Pancreas (tissue), 10 donors: ENCODE measurements at regions not wholly inside any gene's neighbourhood (a gene's known extent, or its start where the extent isn't known, plus 50 kb on each side); places are given as distances from the start of the nearest gene placed in this dataset.

Experiments used
- ATAC-seq, 4 donors: fragments of 200-7000 bp; cut with Tn5 transposase; one replicate each; pipeline versions ENCODE4 v1.8.0 to v1.9.1; 2020; ENCODE audit warnings: mild to moderate bottlenecking in 4 of 4, moderate library complexity in 4 of 4
- DNase-seq, 6 donors: peaks; one replicate each; pipeline ENCODE4 v3.0.0-alpha.2; 2020
- FAIRE-seq: peaks from 2 replicates; lab custom pipeline; 2012; peaks lifted over from hg19 to GRCh38; lab: Jason Lieb, UNC
- H3K27ac ChIP-seq, 4 donors: fragments of 200-600 bp; sonication (generic); 1 replicate in 3 of 4; 2 replicates in 1 of 4; pipeline versions ENCODE4 v1.5.0 to v1.8.0; 2020
- H3K27me3 ChIP-seq, 4 donors: fragments of 200-600 bp; one replicate each; pipeline ENCODE4 v1.8.0; 2021
- H3K36me3 ChIP-seq, 3 donors: fragments of 200-600 bp; sonication (generic) in 1 of 3; one replicate each; pipeline versions ENCODE4 v1.5.0 to v1.8.0; 2020 to 2021
- H3K4me1 ChIP-seq, 3 donors: fragments of 200-600 bp; one replicate each; pipeline ENCODE4 v1.8.0; 2021
- H3K4me3 ChIP-seq, 4 donors: fragments of 200-600 bp; sonication (generic) in 2 of 4; one replicate each; pipeline versions ENCODE4 v1.5.0 to v1.8.0; 2020 to 2021
- H3K9me3 ChIP-seq, 4 donors: fragments of 200-600 bp; one replicate each; pipeline ENCODE4 v1.8.0; 2021
- CTCF ChIP-seq, 4 donors: fragments of 200-600 bp; sonication (generic) in 3 of 4; IDR thresholded peaks; one replicate each; pipeline versions ENCODE4 v1.5.0 to v1.8.0; 2021; ENCODE audit warnings: antibody characterized with exemption in 4 of 4
- WGBS, 2 donors: extraction: QIAGEN DNeasy Blood & Tissue Kit; methylation state at CpG; one replicate each; pipeline ENCODE4 v1.1.7; 2013; 5-methylcytosine and 5-hydroxymethylcytosine counted together
- intact Hi-C, 3 donors: fragments of 100-400 bp; cut with DNase I; formaldehyde crosslinking; loops; one replicate each; pipeline versions ENCODE4 v1.11.1 to v1.14.2; 2022
- donor health status: healthy with polysubstance abuse.
- donor health status: DM: no; HTN: no; CAD: no; lungs with moderate emphysema.
- donor health status: DM: no; HTN: no; CAD: no.
- donor health status: control.
- donor health status: control.
- donor health status: Bipolar disorder and iron deficiency.
- donor health status: DM: yes; HTN: yes; CAD: no.
- donor health status: DM: no; HTN: no; CAD: no.
- donor health status: DM: no; HTN: no; CAD: no.
- donor health status: DM: yes; HTN: yes; CAD: no.

- ATAC-seq (no peak), DNase-seq (no peak), FAIRE-seq (no peak)
- Histone ChIP-seq H3K27ac (no peak overlapping the region), H3K9me3 (no peaks in the 10 kb centered on the region), H3K27me3 (no peaks in the 10 kb centered on the region), H3K4me1 (peaks cover 0 to 7% (median 0%) of the 10 kb centered on the region in 3 donors), H3K36me3 (no peaks in the 10 kb centered on the region), H3K4me3 (no peak overlapping the region)
- 55 to 72% methylated on average over 2 of the region's 2 CpGs for WGBS, 2 donors
- TF ChIP-seq CTCF (IDR thresholded peaks at IDR 0.05) = no peak
- intact Hi-C loops = no loop called here
These were observed 81.4 kb downstream of the CHRM3 start for GRCh38 chr1:239467730-239468129.

- no peak overlapping the region for H3K4me3 ChIP-seq
- no peaks in the 10 kb centered on the region for H3K36me3 ChIP-seq
These were observed 91.7 kb downstream of the CHRM3 start for GRCh38 chr1:239478069-239478468.

GRCh38 chr1:239483391-239483790 lies 97.0 kb downstream of the CHRM3 start:
- intact Hi-C loops = no loop called here
- H3K27me3 ChIP-seq = no peaks in the 10 kb centered on the region
- TF ChIP-seq CTCF (IDR thresholded peaks at IDR 0.05) = no peak
- ATAC-seq (no peak), FAIRE-seq (no peak), DNase-seq (no peak)
- no peak overlapping the region for H3K4me3 ChIP-seq
- WGBS, 2 donors = 65 to 70% methylated on average over 2 of the region's 2 CpGs
- no peaks in the 10 kb centered on the region for H3K4me1 ChIP-seq
- no peaks in the 10 kb centered on the region for H3K36me3 ChIP-seq
- no peak overlapping the region for H3K27ac ChIP-seq
- H3K9me3 ChIP-seq = no peaks in the 10 kb centered on the region

More at GRCh38 chr1:239478069-239478468, 91.7 kb downstream of the CHRM3 start:
- DNase-seq = no peak
- intact Hi-C loops = no loop called here
- H3K27ac ChIP-seq = no peak overlapping the region
- no peak for TF ChIP-seq CTCF (IDR thresholded peaks at IDR 0.05)
- ATAC-seq = no peak
- H3K4me1 ChIP-seq = no peaks in the 10 kb centered on the region
- no peaks in the 10 kb centered on the region for H3K27me3 ChIP-seq
- no peak for FAIRE-seq
- H3K9me3 ChIP-seq = no peaks in the 10 kb centered on the region

GRCh38 chr1:239493811-239494414 lies 107.5 kb downstream of the CHRM3 start:
- DNase-seq = no peak
- no peaks in the 10 kb centered on the region for H3K9me3 ChIP-seq
- no peak overlapping the region for H3K4me3 ChIP-seq
- FAIRE-seq = no peak
- no peak for TF ChIP-seq CTCF (IDR thresholded peaks at IDR 0.05)
- no peak overlapping the region for H3K27ac ChIP-seq
- H3K27me3 ChIP-seq = no peaks in the 10 kb centered on the region
- 97 to 98% methylated on average over 2 of the region's 2 CpGs for WGBS, 2 donors
- H3K4me1 ChIP-seq = no peaks in the 10 kb centered on the region
- intact Hi-C loops = no loop called here
- H3K36me3 ChIP-seq = no peaks in the 10 kb centered on the region
- ATAC-seq = no peak

GRCh38 chr1:239505094-239505493 lies 118.7 kb downstream of the CHRM3 start:
- H3K27ac ChIP-seq = no peak overlapping the region
- DNase-seq = no peak
- no peak overlapping the region for H3K4me3 ChIP-seq
- no peak for FAIRE-seq
- H3K9me3 ChIP-seq = no peaks in the 10 kb centered on the region
- no peak for ATAC-seq
- TF ChIP-seq CTCF (IDR thresholded peaks at IDR 0.05) = no peak
- no peaks in the 10 kb centered on the region for H3K36me3 ChIP-seq
- no peaks in the 10 kb centered on the region for H3K4me1 ChIP-seq
- no peaks in the 10 kb centered on the region for H3K27me3 ChIP-seq
- intact Hi-C loops = no loop called here
